RCC 7860 (cell line): ENCODE measurements at regions not wholly inside any gene's neighbourhood (a gene's known extent, or its start where the extent isn't known, plus 50 kb on each side); places are given as distances from the start of the nearest gene placed in this dataset.
"Not testable (repeated sequence)": the region's sequence is repeated elsewhere in the genome, so short reads cannot be mapped to it uniquely, and the experiment has no call there.

ENCODE experiments used
- DNase-seq: peaks from one replicate; pipeline ENCODE4 v3.0.0-alpha.2; 2015; ENCODE audit warnings: low spot score
- FAIRE-seq: peaks from 2 replicates; lab custom pipeline; 2012; peaks lifted over from hg19 to GRCh38; lab: Jason Lieb, UNC

DNA sequence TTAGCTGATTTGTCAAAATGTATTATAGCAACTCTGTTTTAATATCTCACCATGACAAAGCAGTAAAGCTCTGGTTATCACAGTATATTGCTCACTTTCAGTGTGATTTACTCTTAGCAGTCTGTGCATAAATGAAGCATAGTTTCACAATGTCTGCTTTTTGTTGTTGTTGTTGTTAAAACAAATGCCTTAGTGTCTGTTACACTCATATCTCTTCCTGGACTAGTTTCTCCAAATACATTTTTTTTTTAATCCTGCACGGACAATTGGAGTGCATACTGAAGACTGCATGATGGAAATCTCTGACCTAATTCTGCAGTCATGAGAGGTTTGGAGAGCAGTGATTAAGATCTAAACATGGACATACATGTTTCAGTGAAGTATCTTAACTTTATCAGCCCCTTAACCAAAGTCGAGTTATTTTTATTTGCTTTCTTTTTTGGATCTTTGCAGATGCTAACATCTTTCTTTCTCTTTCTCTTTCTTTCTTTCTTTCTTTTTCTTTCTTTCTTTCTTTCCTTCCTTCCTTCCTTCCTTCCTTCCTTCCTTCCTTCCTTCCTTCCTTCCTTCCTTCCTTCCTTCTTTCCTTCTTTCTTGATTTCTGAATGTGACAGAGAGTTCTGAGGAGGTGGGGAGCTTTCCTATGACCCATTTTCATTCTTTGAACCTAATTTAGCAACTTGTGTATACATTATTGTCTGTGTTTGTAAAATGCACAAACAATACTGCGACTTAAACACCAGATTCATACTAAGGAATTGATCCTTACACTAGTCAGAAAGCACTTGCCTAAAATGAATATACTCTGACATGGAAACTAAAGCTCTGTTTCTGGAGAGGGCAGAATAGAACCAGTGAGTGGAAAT lies 161.5 kb upstream of the AGR3 start:
- FAIRE-seq (no peak), DNase-seq (no peak)

DNA sequence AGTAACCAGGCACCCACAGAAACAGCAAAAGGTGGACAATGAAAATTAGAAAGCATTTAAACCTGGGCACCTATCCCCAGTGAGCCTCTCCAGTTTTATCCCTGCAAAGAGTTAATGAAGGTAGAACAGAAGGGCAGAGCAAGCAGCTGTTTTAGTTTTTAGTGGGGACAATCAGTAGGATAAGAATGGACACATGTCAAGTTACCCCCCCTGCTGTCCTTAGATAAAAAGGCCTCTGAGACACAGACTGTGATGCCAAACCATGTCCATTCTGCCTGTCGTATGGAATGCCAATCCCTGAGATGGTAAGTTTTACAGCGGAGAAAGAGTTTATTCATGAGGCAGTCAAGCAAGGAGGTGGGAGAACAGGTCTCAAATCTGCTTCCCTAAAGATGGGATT lies 162.6 kb upstream of the AGR3 start:
- no peak for DNase-seq
- no peak for FAIRE-seq

DNA sequence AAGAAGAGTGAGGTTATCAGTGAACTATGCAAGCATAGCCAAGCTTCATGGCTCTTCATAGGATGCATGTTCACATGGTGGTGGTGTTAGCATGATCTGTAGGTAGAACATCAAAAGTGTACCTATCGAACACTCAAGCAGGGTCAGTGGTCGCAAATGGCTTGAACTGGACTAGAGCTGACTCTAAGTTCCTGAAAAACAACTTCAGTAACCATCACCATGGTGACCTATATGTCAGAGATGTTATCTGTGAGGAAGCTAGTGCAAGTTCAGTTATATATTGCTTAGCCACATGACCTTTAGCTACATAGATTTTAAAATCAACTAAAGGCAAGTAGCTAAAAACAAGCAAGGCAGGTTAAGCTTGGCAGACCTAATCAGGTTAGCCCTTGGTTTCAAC lies 163.1 kb upstream of the AGR3 start:
- DNase-seq (no peak), FAIRE-seq (no peak)

DNA sequence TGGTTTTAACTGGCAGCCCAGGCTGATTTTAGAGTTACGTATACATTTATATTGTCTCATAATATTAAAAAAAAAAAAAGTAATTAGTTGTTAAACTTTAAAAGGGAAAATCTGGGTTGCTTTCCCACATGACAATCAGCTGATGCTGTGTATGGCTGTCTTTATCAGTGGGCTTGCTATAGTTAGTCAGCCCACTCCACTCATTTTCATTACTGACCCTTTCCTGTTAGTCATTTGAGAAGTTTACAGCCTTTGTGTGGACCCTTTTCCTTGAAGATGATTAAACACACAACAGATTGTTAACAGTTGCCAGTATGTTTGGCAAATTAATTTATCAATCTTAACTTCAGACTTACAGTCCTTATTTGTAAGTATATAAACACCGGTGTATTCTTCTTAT lies 164.5 kb upstream of the AGR3 start:
- no peak for FAIRE-seq
- DNase-seq: no peak

DNA sequence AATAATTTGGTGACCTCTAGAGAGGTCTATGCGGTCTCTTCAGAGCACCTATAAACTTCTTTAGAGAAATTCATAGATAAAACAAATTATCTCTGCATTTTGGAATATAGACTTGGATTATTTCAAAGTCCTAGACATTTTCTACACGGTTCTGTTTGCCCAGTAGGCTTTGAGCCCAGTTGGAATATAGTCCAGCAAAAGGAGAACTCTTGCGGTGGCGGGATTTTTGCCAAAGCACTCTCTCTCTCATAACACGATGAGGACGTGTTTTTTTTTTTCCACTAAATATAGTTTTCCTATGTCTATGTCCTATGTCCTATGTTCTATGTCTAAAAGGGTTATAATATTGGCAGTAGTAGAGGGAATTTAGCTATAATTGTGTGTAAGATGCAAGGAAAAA lies 164.9 kb upstream of the AGR3 start:
- FAIRE-seq: no peak
- DNase-seq: no peak

DNA sequence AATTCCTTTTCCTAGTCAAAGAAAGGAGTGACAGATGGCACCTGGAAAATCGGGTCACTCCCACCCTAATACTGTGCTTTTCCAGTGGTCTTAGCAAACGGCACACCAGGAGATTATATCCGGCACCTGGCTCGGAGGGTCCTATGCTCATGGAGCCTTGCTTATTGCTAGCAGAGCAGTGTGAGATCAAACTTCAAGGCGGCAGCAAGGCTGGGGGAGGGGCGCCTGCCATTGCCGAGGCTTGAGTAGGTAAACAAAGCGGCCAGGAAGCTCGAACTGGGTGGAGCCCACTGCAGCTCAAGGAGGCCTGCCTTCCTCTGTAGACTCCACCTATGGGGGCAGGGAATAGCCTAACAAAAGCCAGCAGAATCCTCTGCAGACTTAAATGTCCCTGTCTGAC lies 171.4 kb upstream of the AGR3 start:
- not testable (repeated sequence) for DNase-seq, FAIRE-seq

DNA sequence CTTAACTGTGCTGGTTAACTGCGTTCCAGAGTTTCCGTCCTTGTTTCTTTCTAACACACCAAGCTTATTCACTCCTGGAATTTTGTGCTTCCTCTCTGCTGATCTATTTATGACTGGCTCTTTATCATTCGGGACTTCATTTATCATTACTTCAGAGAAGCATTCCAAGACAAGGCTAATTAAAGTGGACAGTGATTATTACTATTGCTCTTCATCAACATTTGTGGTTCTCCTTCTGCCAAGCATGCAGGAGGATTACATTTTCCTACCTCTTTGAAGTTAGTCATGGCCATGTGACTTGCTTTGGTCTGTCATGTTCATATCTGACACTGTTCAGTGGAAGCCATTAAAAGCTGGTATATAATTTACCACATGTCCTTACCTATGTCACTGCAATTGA lies 172.4 kb upstream of the AGR3 start:
- FAIRE-seq (no peak), DNase-seq (no peak)

DNA sequence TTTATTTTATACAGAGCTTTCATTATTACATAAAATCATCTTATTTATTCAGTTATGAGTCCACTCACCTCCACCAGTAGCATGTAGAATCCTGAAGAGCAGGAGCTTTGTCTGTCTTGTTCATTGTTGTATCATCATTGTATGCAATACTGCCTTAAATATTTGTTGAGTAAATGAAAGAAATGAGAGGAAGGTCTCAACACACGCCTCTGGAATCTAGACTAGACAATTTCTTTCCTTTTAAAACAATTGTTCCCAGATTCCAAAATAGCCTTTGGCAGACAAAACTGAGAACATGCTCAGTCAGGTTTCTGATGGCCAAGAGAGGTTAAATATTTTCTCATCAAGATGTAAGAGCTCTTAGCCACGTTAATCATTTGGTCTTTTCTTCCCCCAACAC lies 173.1 kb upstream of the AGR3 start:
- no peak for FAIRE-seq

DNA sequence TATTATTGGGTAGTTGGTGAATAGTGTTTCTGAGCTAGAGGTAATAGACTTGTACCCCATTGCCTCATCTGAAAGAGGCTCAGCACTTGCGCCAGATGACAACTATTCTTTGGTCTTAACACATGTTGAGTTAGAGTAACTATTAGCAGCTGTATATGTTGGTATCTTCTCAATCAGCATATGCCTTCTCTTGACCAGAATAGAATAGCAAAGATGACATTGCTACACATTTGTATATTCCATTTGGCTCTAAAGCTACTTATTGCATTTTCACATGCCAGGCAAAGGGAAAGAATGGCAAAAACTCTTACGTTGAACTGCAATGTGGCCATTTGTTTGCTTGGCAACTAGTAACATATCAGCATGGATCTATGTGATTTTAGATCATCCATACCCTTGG lies 173.8 kb upstream of the AGR3 start:
- no peak for DNase-seq
- FAIRE-seq: no peak

More for the DNA sequence above, 173.1 kb upstream of the AGR3 start:
- DNase-seq: no peak

DNA sequence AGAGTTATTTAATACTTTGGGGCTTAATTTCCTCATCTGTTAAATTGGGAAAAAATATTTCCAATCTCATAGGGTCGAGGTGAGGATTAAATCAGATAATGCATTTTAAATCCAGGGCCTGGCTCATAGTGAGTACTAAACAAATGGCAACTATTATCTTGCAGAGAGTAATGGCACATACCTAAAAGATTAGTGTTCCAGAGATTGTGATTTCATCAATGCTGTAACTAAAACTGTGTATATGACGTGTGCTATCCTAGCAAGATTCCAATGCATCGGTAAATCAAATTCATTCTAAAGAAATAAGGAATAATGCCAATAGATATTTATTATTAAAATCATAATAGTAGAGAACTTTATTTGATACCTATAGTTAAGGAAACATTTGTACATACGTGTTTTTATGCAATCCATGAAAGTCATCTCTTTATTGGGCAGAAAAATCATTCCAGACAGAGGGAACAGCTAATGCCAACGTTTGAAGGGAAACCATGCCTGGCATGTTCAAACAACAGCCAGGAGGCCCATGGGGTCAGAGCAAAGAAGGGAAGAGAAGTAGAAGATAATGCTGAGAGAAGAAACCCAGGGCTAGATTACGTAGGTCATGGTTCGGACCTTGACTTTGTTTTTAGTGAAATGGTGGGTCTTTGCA lies 174.8 kb upstream of the AGR3 start:
- DNase-seq: no peak
- FAIRE-seq: no peak

DNA sequence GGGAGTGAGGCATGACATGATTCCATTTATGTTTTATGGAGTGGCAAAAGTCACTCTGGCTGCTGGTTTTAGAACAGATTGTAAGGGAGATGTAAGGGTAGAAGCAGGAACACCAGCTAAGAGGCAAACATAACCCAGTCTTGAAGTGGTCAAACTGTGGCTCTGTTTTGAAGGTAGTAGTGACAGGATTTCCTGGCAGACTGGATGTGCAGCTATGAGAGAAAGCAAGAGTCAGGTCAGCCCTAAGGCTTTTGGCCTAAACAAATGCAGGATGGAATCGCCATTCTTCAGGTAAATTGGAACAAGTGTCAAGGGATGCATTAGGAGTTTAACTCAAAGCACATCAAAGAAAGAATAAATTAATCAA lies 175.3 kb upstream of the AGR3 start:
- no peak for FAIRE-seq
- no peak for DNase-seq

DNA sequence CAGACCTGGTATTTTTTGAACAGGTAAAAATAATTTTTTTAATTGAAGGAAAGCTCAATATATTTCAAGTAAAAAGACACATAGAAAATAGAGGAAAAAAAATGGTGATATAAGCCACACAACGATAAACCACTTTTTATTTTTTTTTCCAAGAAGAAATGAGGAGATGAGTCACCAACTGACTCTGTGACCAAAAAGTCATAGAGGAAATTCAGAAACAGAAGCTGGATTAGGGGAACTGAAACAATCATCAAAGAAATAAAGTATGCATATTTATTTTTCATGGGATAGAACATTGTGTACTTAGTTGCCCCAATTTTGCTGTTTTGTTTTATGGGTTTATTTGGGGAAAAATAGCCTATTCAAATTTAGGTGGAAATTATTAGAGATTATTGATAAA lies 176.8 kb upstream of the AGR3 start:
- FAIRE-seq: peak; percentile 81
- peak; percentile 26 for DNase-seq

DNA sequence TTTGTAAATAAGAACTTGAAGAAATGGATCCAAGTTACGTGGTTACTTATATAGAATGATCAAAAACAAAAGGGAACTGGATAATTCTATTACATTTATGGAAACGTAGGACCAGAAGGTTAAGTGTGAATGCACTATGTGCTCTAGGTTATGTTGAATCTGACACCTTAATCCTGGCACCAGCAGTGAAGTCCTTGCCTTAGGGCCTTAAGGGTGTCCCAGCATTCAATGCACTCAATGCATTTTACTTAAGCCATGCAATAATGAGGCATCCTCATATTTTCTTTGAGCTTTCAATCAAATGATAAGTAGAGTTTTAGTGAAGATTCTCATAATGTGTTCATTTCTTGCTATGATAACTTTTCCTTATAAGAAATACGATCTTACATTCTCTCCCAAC lies 178.3 kb upstream of the AGR3 start:
- no peak for DNase-seq

DNA sequence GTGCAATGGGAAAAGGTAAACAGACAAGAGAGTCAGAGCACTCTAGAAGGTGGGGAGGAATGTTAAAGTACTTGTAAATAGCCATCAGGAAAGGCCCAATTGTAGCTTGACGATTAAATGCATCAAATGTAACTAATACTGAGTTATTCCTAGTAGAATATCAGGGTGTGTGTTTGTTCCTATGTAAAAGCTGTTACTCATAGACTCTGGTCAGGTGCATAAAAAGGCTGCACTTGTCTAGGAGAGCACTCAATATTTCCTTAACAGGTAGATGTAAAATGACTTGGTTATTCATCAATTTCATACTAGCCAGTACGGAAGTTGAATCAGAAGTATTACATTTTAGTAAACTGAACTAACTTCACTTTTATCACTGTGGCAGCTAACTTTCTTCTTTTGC lies 179.7 kb upstream of the AGR3 start:
- no peak for FAIRE-seq

More for the DNA sequence above, 178.3 kb upstream of the AGR3 start:
- no peak for FAIRE-seq

DNA sequence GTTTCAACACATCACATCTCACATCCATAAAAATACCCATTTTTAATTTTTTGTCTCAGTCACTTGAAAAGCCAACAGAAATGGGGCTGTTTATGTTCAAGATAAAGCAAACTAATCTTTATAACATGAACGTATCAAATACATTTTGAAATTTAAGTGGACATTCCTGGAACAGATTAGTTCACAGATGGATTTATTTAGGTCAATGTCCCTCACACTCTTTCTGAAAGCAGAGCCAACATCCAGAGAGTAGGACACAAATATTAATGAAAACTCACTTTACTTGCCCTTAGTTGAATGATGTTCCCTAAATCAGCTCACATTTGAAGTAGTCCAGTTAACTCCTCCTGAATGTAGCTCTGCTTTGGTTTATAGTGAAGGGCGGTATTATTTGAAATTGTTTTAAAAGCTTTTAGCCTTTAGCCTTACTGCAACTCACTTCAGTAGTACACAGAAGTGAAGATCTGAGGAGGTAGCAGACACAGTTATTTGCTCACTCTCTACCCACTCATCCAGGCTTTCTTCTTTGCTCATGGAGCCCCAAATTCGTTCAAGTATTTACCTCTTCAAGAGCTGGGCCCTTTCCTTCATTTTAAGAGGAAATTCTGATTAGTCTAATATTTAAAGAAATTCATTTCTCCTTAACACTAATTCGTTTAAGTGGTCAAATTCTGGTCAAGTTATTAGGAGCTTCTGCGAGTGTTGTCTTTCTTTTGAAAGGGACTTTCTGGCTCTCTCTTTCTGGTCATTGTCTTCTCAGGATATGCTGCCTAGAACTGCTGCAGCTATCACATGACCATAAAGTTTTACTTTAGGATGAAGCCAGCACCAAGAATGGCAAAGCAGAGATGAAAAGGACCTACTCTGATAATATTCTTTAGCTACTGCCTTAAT lies 180.6 kb upstream of the AGR3 start:
- DNase-seq: no peak
- FAIRE-seq: no peak

More for the DNA sequence above, 179.7 kb upstream of the AGR3 start:
- DNase-seq: no peak

DNA sequence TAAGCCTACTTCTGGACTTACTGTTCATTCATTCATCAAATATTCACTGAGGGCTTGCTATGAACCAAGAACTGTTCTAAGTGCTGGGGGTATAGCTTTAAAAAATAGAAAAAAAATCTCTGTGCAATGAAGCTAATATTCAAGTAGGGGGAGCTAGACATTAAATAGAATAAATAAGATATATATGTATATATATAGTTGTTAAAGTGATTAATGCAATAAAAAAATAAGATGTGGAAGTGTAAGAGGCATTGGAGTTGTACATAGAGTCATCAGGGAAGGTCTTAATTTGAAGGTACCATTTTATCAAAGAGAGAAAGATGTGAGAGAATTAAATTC lies 181.2 kb upstream of the AGR3 start:
- peak; percentile 63 for FAIRE-seq

DNA sequence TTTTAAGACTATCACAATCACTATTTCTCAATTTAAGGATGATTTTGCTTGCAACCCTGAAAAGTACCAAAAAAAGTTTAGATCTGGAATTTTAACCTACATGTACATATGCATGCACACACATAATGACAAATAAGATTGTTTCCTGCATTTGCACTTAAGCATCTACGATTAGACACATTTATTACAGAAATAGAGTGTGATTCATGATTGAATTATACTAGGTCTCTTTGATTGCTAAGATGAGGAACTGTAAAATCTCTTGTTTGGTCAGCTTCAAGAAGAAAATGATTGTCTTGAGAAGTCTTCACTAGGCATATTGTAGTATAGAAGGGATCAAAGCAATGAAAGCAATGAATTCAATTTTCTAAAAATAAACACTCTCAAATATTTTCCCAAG lies 185.9 kb upstream of the AGR3 start:
- FAIRE-seq: no peak
- DNase-seq: no peak

More for the DNA sequence above, 181.2 kb upstream of the AGR3 start:
- no peak for DNase-seq

DNA sequence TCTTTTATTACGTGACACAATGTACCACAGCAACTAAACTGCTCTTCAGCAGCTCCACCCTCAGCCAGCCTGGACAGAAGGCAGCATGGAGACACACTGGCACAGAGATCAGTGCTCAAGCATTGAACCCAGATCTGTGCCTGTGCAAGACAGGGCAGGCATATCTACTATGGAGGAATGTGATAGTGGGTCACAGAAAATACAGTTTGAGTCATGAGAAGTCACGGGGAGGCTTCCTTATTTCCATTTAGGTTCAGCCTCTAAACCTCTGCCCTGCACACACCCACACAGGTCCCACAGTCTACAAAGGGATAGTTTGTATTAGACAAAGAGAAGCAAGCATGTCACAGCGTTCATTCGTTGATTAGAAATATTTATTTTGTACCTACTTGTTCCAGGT lies 187.4 kb upstream of the AGR3 start:
- FAIRE-seq (no peak), DNase-seq (no peak)

DNA sequence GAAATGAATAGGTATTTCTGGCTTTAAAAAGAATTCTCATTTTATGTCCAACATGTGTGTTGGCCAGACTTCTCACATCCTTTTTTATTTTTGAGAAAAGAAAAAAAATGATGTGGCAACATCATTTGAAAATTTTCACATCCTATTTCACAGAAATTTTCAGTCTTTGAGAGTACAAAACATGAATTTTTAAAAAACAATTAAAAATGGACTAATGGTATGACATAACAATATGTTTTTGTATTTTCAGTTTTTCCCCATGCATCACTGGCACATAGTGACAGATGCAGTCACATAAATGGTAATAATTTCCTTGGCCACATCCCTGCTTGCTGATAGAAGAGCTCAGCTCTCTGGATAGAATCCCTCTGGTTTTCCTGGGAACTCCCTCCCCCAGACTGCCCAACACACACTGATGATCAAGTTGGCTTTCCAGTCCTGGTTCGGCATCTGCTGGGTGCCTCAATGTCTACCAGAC lies 188.5 kb upstream of the AGR3 start:
- FAIRE-seq (no peak), DNase-seq (no peak)

DNA sequence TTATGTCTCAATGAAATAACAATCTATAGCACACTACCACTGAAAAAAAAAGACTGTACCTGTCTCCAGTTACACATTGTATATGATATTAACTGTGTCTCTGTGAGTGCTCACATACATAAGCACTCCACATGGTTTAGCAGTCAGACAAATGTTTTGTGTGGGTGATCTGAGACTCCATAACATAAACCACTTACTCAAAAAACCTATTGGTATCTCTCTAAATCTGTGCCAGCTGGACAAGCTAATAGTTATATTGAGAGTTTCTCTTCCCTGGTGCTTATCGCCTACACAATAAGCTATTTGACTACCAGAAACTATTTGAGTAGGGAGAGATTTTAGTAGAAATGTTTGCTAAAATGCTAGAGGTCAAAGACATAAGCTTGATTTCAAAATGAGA lies 190.1 kb upstream of the AGR3 start:
- DNase-seq (no peak), FAIRE-seq (no peak)

DNA sequence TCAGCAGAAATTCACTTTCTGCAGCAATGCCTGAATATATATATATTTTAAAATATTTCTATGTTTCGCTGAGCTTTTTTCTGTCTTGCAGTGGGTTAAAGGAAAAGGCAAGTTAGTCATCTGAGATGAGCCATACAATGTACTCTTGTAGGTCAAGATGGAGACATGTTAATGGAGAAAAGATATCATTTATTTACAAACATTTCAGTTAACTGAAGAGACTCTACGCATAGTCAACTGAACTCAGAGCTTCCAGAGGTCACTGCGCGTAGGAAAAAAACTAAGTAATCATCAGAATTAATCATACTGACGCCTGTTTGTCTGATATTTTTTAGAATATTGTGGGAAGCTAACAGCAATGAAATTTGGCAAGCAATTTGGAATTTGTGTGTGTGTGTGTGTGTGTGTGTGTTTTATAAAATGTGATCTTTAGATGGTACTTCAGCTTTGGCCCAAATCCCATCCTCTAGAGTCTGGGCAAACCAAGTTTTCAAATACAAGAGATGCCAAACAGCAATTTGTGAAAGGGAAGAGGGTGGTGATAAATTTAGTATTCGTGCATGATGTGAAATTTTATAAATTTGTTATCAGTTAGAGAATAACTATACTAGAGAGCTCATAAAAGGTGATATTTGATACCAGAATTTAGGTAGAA lies 193.9 kb upstream of the AGR3 start:
- DNase-seq: no peak
- no peak for FAIRE-seq
